IMR-90 (cell line): ENCODE measurements at regions not wholly inside any gene's neighbourhood (a gene's known extent, or its start where the extent isn't known, plus 50 kb on each side); places are given as distances from the start of the nearest gene placed in this dataset.

Experiments used
- ATAC-seq: fragments of 200-7000 bp; cut with Tn5 transposase; 2 replicates; pipeline ENCODE4 v1.9.1; 2020; ENCODE audit warnings: low read depth, mild to moderate bottlenecking, moderate library complexity
- BruUV-seq: library from RNA; stranded (reverse); fragments of 400-500 nt; replicated peaks from 2 replicates; lab custom pipeline; 2021; lab: Mats Ljungman, UMichigan
- CTCF ChIA-PET: fragments of 300-600 bp; formaldehyde crosslinking; extraction: SDS; loops from one replicate; lab custom pipeline; 2021; ENCODE audit warnings: antibody characterized with exemption; lab: Yijun Ruan, JAX
- POLR2A ChIA-PET: fragments of 300-600 bp; sonication (Branson Sonifier 250); formaldehyde crosslinking; loops from one replicate; lab custom pipeline; 2022; ENCODE audit warnings: antibody characterized with exemption; ENCODE audit not compliant: unreplicated experiment; lab: Charles Lee
- DNase-seq: peaks from one replicate; pipeline ENCODE4 v3.0.0; 2013
- H2AFZ ChIP-seq: replicated peaks from 2 replicates; pipeline ENCODE3; 2013; ENCODE audit warnings: low read length, mild to moderate bottlenecking; ENCODE audit not compliant: poor library complexity
- H2AK5ac ChIP-seq: 2 replicates; pipeline ENCODE4 v1.6.1; 2013; ENCODE audit warnings: low read depth, low read length, inconsistent platforms
- H2AK9ac ChIP-seq: replicated peaks from 2 replicates; pipeline ENCODE3; 2013; ENCODE audit warnings: mild to moderate bottlenecking, low read depth, low read length, moderate library complexity; ENCODE audit not compliant: poor library complexity
- H2BK120ac ChIP-seq: 2 replicates; pipeline ENCODE4 v1.6.1; 2013; ENCODE audit warnings: low read depth, low read length, inconsistent platforms
- H2BK15ac ChIP-seq: 3 replicates; pipeline ENCODE4 v1.6.1; 2013; ENCODE audit warnings: low read depth, low read length, inconsistent platforms
- H2BK20ac ChIP-seq: 2 replicates; pipeline ENCODE4 v1.6.1; 2013; ENCODE audit warnings: low read depth, mild to moderate bottlenecking, inconsistent platforms, low read length, moderate library complexity
- H2BK5ac ChIP-seq: 2 replicates; pipeline ENCODE4 v1.6.1; 2013; ENCODE audit warnings: mild to moderate bottlenecking, low read depth, low read length, inconsistent platforms; ENCODE audit not compliant: poor library complexity, severe bottlenecking
- H3K14ac ChIP-seq: replicated peaks from 2 replicates; pipeline ENCODE4 v1.6.1; 2013; ENCODE audit warnings: low read depth, low read length, inconsistent platforms
- H3K18ac ChIP-seq: 2 replicates; pipeline ENCODE4 v1.6.1; 2013; ENCODE audit warnings: low read depth, low read length, control low read depth
- H3K23ac ChIP-seq: 2 replicates; pipeline ENCODE4 v1.6.1; 2013; ENCODE audit warnings: low read depth, low read length, inconsistent platforms
- H3K27ac ChIP-seq: 2 replicates; pipeline ENCODE4 v1.5.1; 2013; ENCODE audit warnings: mild to moderate bottlenecking, control low read depth, low read length; ENCODE audit not compliant: insufficient read depth
- H3K27me3 ChIP-seq: 2 replicates; pipeline ENCODE4 v1.6.1; 2013; ENCODE audit warnings: low read length; ENCODE audit not compliant: control insufficient read depth, insufficient read depth
- H3K36me3 ChIP-seq: 2 replicates; pipeline ENCODE4 v1.6.1; 2013; ENCODE audit warnings: low read length, mixed read lengths; ENCODE audit not compliant: control insufficient read depth, insufficient read depth
- H3K4ac ChIP-seq: 2 replicates; pipeline ENCODE4 v1.6.1; 2013; ENCODE audit warnings: low read depth, low read length, inconsistent platforms
- H3K4me1 ChIP-seq: 2 replicates; pipeline ENCODE4 v1.6.1; 2013; ENCODE audit warnings: low read length, mixed read lengths; ENCODE audit not compliant: control insufficient read depth, insufficient read depth
- H3K4me2 ChIP-seq: 2 replicates; pipeline ENCODE4 v1.6.1; 2013; ENCODE audit warnings: low read depth, mild to moderate bottlenecking, control low read depth, low read length, moderate library complexity
- H3K4me3 ChIP-seq: 2 replicates; pipeline ENCODE4 v1.5.1; 2013; ENCODE audit warnings: low read depth, mild to moderate bottlenecking, control low read depth, low read length, moderate library complexity; ENCODE audit not compliant: insufficient read depth
- H3K56ac ChIP-seq: 2 replicates; pipeline ENCODE4 v1.6.1; 2013; ENCODE audit warnings: low read length, inconsistent platforms; ENCODE audit not compliant: insufficient read depth; ENCODE audit errors: extremely low read depth
- H3K79me1 ChIP-seq, 2 experiments: 2 replicates each; pipeline ENCODE4 v1.6.1; 2013; ENCODE audit warnings: low read length in 2 of 2, inconsistent platforms in 1 of 2, low read depth in 1 of 2
- H3K9ac ChIP-seq: 2 replicates; pipeline ENCODE4 v1.6.1; 2013; ENCODE audit warnings: low read depth, low read length, control low read depth
- H3K9me1 ChIP-seq: 2 replicates; pipeline ENCODE4 v1.6.1; 2013; ENCODE audit warnings: low read length, inconsistent platforms; ENCODE audit not compliant: insufficient read depth
- H3K9me3 ChIP-seq: 2 replicates; pipeline ENCODE4 v1.6.1; 2013; ENCODE audit warnings: low read length; ENCODE audit not compliant: control insufficient read depth, insufficient read depth
- H4K20me1 ChIP-seq: 2 replicates; pipeline ENCODE4 v1.6.1; 2013; ENCODE audit warnings: low read length, inconsistent platforms; ENCODE audit not compliant: insufficient read depth
- H4K5ac ChIP-seq: 2 replicates; pipeline ENCODE4 v1.6.1; 2013; ENCODE audit warnings: mild to moderate bottlenecking, low read depth, low read length, control low read depth
- H4K8ac ChIP-seq, 2 experiments: 2 replicates each; pipeline ENCODE4 v1.6.1; 2013; ENCODE audit warnings: low read depth in 2 of 2, low read length in 2 of 2, control low read depth in 1 of 2, inconsistent platforms in 1 of 2
- H4K91ac ChIP-seq: 2 replicates; pipeline ENCODE4 v1.6.1; 2013; ENCODE audit warnings: low read depth, low read length, inconsistent platforms; ENCODE audit not compliant: insufficient read depth
- CEBPB ChIP-seq: IDR thresholded peaks from 2 replicates; pipeline ENCODE4 v1.6.1; 2012; ENCODE audit warnings: low read depth, low read length, improper control_type of control experiment
- dilution Hi-C: fragments of 300-500 bp; cut with HindIII; formaldehyde crosslinking; loops from one replicate; pipeline ENCODE4 v1.14.3; 2018; ENCODE audit warnings: low sequenced_read_pairs; ENCODE audit not compliant: unreplicated experiment
- in situ Hi-C: fragments of 300-500 bp; cut with MboI; formaldehyde crosslinking; loops from 3 replicates; pipeline ENCODE4 v1.14.3; 2019; ENCODE audit warnings: low sequenced_read_pairs, inconsistent platforms, mixed read lengths
- intact Hi-C: fragments of 100-400 bp; cut with micrococcal nuclease; formaldehyde crosslinking; loops from 2 replicates; pipeline ENCODE4 v1.10.0; 2022
- TF ChIP-seq, protein P1 (sequence below): fragments of 150-350 bp; IDR thresholded peaks from 2 replicates; pipeline ENCODE4 v1.6.1; 2016; ENCODE audit warnings: low read depth, mild to moderate bottlenecking, low read length, moderate library complexity, borderline replicate concordance

DNA sequence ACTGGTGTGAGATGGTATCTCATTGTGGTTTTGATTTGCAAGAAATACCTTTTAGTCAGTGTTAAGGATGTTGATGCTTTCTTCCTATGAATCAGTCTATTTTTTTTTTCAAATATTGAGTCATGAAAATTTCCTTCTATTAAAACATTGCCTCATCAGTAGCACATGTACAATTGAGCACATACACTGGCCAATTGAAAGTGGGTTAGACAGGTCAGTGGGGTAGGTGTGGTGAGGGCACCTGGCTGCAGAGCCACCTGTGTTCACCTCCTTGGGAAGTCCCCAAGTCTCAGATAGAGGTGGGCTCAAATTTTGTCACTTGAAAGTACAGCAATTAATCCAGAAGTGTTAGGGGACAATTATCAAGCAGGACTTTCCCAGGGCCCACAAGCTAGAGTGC is 243.7 kb downstream of the SPRY1 start:
- Histone ChIP-seq H3K27me3 (no peaks in the 10 kb centered on the region), H3K4me2 (no peak overlapping the region), H2AK9ac (no peak overlapping the region), H3K36me3 (no peaks in the 10 kb centered on the region), H2BK20ac (no peak overlapping the region), H2BK120ac (0 out of 2 replicates have a peak overlapping the region, but pooled peaks have one; percentile 40), H2BK15ac (no peak overlapping the region), H3K9me1 (no peaks in the 10 kb centered on the region), H4K91ac (no peak overlapping the region), H4K5ac (no peak overlapping the region), H3K27ac (no peak overlapping the region), H2BK5ac (no peak overlapping the region), H2AFZ (no peak overlapping the region), H3K18ac (no peak overlapping the region), H2AK5ac (0 out of 2 replicates have a peak overlapping the region, but pooled peaks have one; percentile 5), H3K23ac (no peak overlapping the region), H4K8ac (no peak overlapping the region), H3K79me1 (no peaks in the 10 kb centered on the region), H3K4ac (peak overlapping the region; percentile 1; the same call in 1 of the 2 replicates), H3K4me3 (no peak overlapping the region), H4K20me1 (no peaks in the 10 kb centered on the region), H3K9me3 (no peaks in the 10 kb centered on the region), H3K56ac (no peak overlapping the region), H3K4me1 (no peaks in the 10 kb centered on the region), H3K14ac (no peak overlapping the region), H3K9ac (no peak overlapping the region)
- DNase-seq (peak; percentile 78), ATAC-seq (peak; percentile 51; the same call in 1 of the 2 replicates)
- no TSS peak for BruUV-seq
- in situ Hi-C loops, result no loop called here
- POLR2A ChIA-PET, result no interaction called here
- TF ChIP-seq CEBPB, result peak; percentile 86
- TF ChIP-seq, protein P1, sequence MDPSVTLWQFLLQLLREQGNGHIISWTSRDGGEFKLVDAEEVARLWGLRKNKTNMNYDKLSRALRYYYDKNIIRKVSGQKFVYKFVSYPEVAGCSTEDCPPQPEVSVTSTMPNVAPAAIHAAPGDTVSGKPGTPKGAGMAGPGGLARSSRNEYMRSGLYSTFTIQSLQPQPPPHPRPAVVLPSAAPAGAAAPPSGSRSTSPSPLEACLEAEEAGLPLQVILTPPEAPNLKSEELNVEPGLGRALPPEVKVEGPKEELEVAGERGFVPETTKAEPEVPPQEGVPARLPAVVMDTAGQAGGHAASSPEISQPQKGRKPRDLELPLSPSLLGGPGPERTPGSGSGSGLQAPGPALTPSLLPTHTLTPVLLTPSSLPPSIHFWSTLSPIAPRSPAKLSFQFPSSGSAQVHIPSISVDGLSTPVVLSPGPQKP, result no peak
- CTCF ChIA-PET, result no interaction called here
- dilution Hi-C loops, result no loop called here
- intact Hi-C loops, result no loop called here
